H1 (cell line): ENCODE measurements at regions not wholly inside any gene's neighbourhood (a gene's known extent, or its start where the extent isn't known, plus 50 kb on each side); places are given as distances from the start of the nearest gene placed in this dataset.

Experiments used
- CTCF ChIA-PET: fragments of 300-600 bp; sonication (Branson Sonifier 250); formaldehyde crosslinking; loops from one replicate; lab custom pipeline; 2021; ENCODE audit not compliant: partially characterized antibody; lab: Charles Lee
- POLR2A ChIA-PET: fragments of 300-600 bp; sonication (Branson Sonifier 250); formaldehyde crosslinking; loops from one replicate; lab custom pipeline; 2021; ENCODE audit warnings: inconsistent platforms; ENCODE audit not compliant: partially characterized antibody; lab: Charles Lee
- DNase-seq, 2 experiments: peaks; one replicate each; pipeline versions ENCODE4 v3.0.0 to v3.0.0-alpha.2; 2010 to 2022; ENCODE audit warnings: low spot score in 2 of 2, low read depth in 1 of 2, mixed read lengths in 1 of 2
- FAIRE-seq: peaks from 2 replicates; lab custom pipeline; 2011; peaks lifted over from hg19 to GRCh38; lab: Jason Lieb, UNC
- H2AFZ ChIP-seq: 2 replicates; pipeline ENCODE4 v1.8.1; 2012; ENCODE audit warnings: low read length, inconsistent platforms
- H2AK5ac ChIP-seq: 2 replicates; pipeline ENCODE4 v1.6.1; 2013; ENCODE audit warnings: low read depth, low read length
- H2BK120ac ChIP-seq: replicated peaks from 2 replicates; pipeline ENCODE3; 2013; ENCODE audit warnings: low read depth, low read length, inconsistent platforms
- H2BK12ac ChIP-seq: 2 replicates; pipeline ENCODE4 v1.6.1; 2013; ENCODE audit warnings: low read depth, low read length
- H2BK15ac ChIP-seq: 2 replicates; pipeline ENCODE4 v1.6.1; 2013; ENCODE audit warnings: low read length
- H2BK20ac ChIP-seq: 2 replicates; pipeline ENCODE4 v1.6.1; 2013; ENCODE audit warnings: low read length
- H2BK5ac ChIP-seq: 2 replicates; pipeline ENCODE4 v1.6.1; 2013; ENCODE audit warnings: low read depth, low read length
- H3K14ac ChIP-seq: 2 replicates; pipeline ENCODE4 v1.6.1; 2013; ENCODE audit warnings: inconsistent platforms; ENCODE audit not compliant: insufficient read length
- H3K18ac ChIP-seq: 2 replicates; pipeline ENCODE4 v1.6.1; 2013; ENCODE audit warnings: low read length; ENCODE audit errors: extremely low read depth
- H3K23ac ChIP-seq: 2 replicates; pipeline ENCODE4 v1.6.1; 2013; ENCODE audit warnings: inconsistent platforms; ENCODE audit not compliant: insufficient read length
- H3K23me2 ChIP-seq: 2 replicates; pipeline ENCODE4 v1.6.1; 2013; ENCODE audit warnings: low read depth, low read length
- H3K27ac ChIP-seq: 2 replicates; pipeline ENCODE4 v1.6.1; 2011; ENCODE audit warnings: low read depth, low read length, inconsistent platforms
- H3K27me3 ChIP-seq, 4 experiments: replicated peaks in 1 of 4; 1 replicate in 1 of 4; 2 replicates in 3 of 4; pipeline versions ENCODE4 v1.6.1 to v1.8.1; 2011 to 2013; ENCODE audit warnings: low read length in 3 of 4, mild to moderate bottlenecking in 3 of 4, inconsistent platforms in 2 of 4, mixed read lengths in 2 of 4, moderate library complexity in 1 of 4; ENCODE audit not compliant: control insufficient read depth in 3 of 4, insufficient read depth in 3 of 4; ENCODE audit errors: extremely low read depth in 1 of 4
- H3K36me3 ChIP-seq, 4 experiments: 2 replicates each; pipeline versions ENCODE4 v1.6.1 to v1.8.1; 2011 to 2013; ENCODE audit warnings: mild to moderate bottlenecking in 4 of 4, low read length in 3 of 4, moderate library complexity in 2 of 4, control low read depth in 1 of 4, inconsistent platforms in 1 of 4; ENCODE audit not compliant: insufficient read depth in 4 of 4, control insufficient read depth in 2 of 4
- H3K4ac ChIP-seq: replicated peaks from 2 replicates; pipeline ENCODE3; 2013; ENCODE audit warnings: low read length, low read depth, mixed read lengths, inconsistent platforms; ENCODE audit not compliant: insufficient read length
- H3K4me1 ChIP-seq, 4 experiments: replicated peaks in 1 of 4; 1 replicate in 1 of 4; 2 replicates in 3 of 4; pipeline versions ENCODE4 v1.6.1 to v1.8.1; 2011 to 2013; ENCODE audit warnings: low read length in 3 of 4, inconsistent platforms in 2 of 4, mixed read lengths in 1 of 4; ENCODE audit not compliant: insufficient read depth in 4 of 4, control insufficient read depth in 3 of 4
- H3K4me2 ChIP-seq, 2 experiments: 2 replicates each; pipeline versions ENCODE4 v1.6.1 to v1.8.1; 2011 to 2013; ENCODE audit warnings: low read depth in 2 of 2, low read length in 2 of 2, control low read depth in 1 of 2, inconsistent platforms in 1 of 2, mild to moderate bottlenecking in 1 of 2; ENCODE audit not compliant: insufficient read depth in 1 of 2
- H3K4me3 ChIP-seq, 4 experiments: fragments of 200-600, 300-600 bp in 1 of 4; sonication (generic), shearing (Covaris generic), sonication (Bioruptor Twin) in 1 of 4; 2 replicates each; pipeline versions ENCODE4 v1.5.1 to v1.8.1; 2011 to 2016; ENCODE audit warnings: low read length in 4 of 4, low read depth in 3 of 4, control low read depth in 2 of 4, inconsistent platforms in 2 of 4, mild to moderate bottlenecking in 2 of 4, mixed read lengths in 1 of 4, moderate library complexity in 1 of 4; ENCODE audit not compliant: insufficient read depth in 2 of 4; ENCODE audit errors: extremely low read depth in 1 of 4
- H3K56ac ChIP-seq: replicated peaks from 2 replicates; pipeline ENCODE3; 2013; ENCODE audit warnings: low read depth, mild to moderate bottlenecking, mixed read lengths, low read length, inconsistent platforms; ENCODE audit not compliant: insufficient read length
- H3K79me1 ChIP-seq: 2 replicates; pipeline ENCODE4 v1.6.1; 2013; ENCODE audit warnings: low read depth, low read length, control low read depth
- H3K79me2 ChIP-seq, 2 experiments: 2 replicates each; pipeline versions ENCODE4 v1.6.1 to v1.8.1; 2012 to 2013; ENCODE audit warnings: low read length in 2 of 2, mild to moderate bottlenecking in 2 of 2, inconsistent platforms in 1 of 2; ENCODE audit not compliant: insufficient read depth in 2 of 2, control insufficient read depth in 1 of 2
- H3K9ac ChIP-seq, 4 experiments: replicated peaks in 1 of 4; 1 replicate in 1 of 4; 2 replicates in 3 of 4; pipeline versions ENCODE4 v1.6.1 to v1.8.1; 2011 to 2013; ENCODE audit warnings: low read depth in 3 of 4, low read length in 3 of 4, control low read depth in 2 of 4, mild to moderate bottlenecking in 2 of 4, moderate library complexity in 2 of 4, inconsistent platforms in 1 of 4; ENCODE audit errors: extremely low read depth in 1 of 4
- H3K9me3 ChIP-seq, 2 experiments: 2 replicates each; pipeline versions ENCODE4 v1.6.1 to v1.8.1; 2012 to 2013; ENCODE audit warnings: mild to moderate bottlenecking in 2 of 2, moderate library complexity in 2 of 2, control low read depth in 1 of 2, inconsistent platforms in 1 of 2, low read depth in 1 of 2, low read length in 1 of 2, mixed read lengths in 1 of 2; ENCODE audit not compliant: insufficient read depth in 2 of 2
- H4K20me1 ChIP-seq, 2 experiments: replicated peaks in 1 of 2; 2 replicates each; pipeline versions ENCODE3 to v1.8.1; 2011 to 2013; ENCODE audit warnings: inconsistent platforms in 2 of 2, low read length in 2 of 2, mild to moderate bottlenecking in 1 of 2; ENCODE audit not compliant: insufficient read depth in 2 of 2, control insufficient read depth in 1 of 2
- H4K5ac ChIP-seq: 2 replicates; pipeline ENCODE4 v1.6.1; 2013; ENCODE audit warnings: low read length, low read depth, mixed read lengths, inconsistent platforms; ENCODE audit not compliant: insufficient read length
- H4K8ac ChIP-seq: 2 replicates; pipeline ENCODE4 v1.8.0; 2013; ENCODE audit warnings: mild to moderate bottlenecking, moderate library complexity, low read length, inconsistent platforms; ENCODE audit not compliant: insufficient read depth; ENCODE audit errors: extremely low read depth
- H4K91ac ChIP-seq: replicated peaks from 2 replicates; pipeline ENCODE3; 2013; ENCODE audit warnings: low read length, mixed read lengths, inconsistent platforms; ENCODE audit not compliant: insufficient read length
- POLR2A ChIP-seq, 2 experiments: IDR thresholded peaks; 1 replicate in 1 of 2; 2 replicates in 1 of 2; pipeline ENCODE4 v1.6.1; 2011; ENCODE audit warnings: low read depth in 2 of 2, low read length in 2 of 2, mild to moderate bottlenecking in 2 of 2; ENCODE audit errors: control extremely low read depth in 1 of 2
- RNF2 ChIP-seq: fragments of 200-900, 300-1000 bp; sonication (generic); IDR thresholded peaks from 2 replicates; pipeline ENCODE4 v1.7.1; 2016; ENCODE audit warnings: borderline replicate concordance, low read depth, mild to moderate bottlenecking, antibody characterized with exemption, low read length; ENCODE audit not compliant: poor library complexity, severe bottlenecking; ENCODE audit errors: missing control alignments
- WGBS, 2 experiments: shearing (Covaris generic) in 1 of 2; methylation state at CpG; one replicate each; pipeline versions ENCODE4 v1.1.6 to v1.1.7; 2013 to 2015; ENCODE audit warnings: low lambda C conversion rate in 2 of 2, mixed read lengths in 2 of 2, inconsistent platforms in 1 of 2, low coverage in 1 of 2, missing lambda C conversion rate in 1 of 2; ENCODE audit not compliant: insufficient replicate concordance in 2 of 2, insufficient coverage in 1 of 2, insufficient read length in 1 of 2; ENCODE audit errors: extremely low coverage in 1 of 2, missing lambda C conversion rate in 1 of 2; 5-methylcytosine and 5-hydroxymethylcytosine counted together

GRCh38 chr13:78520425-78520824 is 82.9 kb downstream of the POU4F1 start:
- no peak overlapping the region for H2BK12ac ChIP-seq
- FAIRE-seq (no peak), DNase-seq (no peak)
- H3K79me2 ChIP-seq = no peaks in the 10 kb centered on the region
- H3K23ac ChIP-seq = no peak overlapping the region
- no peak overlapping the region for H2BK15ac ChIP-seq
- ChIA-PET POLR2A (no interaction called here), CTCF (interaction anchor here (0.6 kb wide), 1 partner anchor 101 kb away, joined by 4 read pairs; no protein-coding TSS in a partner anchor)
- no peaks in the 10 kb centered on the region for H3K27me3 ChIP-seq
- no peaks in the 10 kb centered on the region for H3K4me1 ChIP-seq
- H2AK5ac ChIP-seq = no peak overlapping the region
- no peak overlapping the region for H3K4me2 ChIP-seq
- no peak overlapping the region for H3K56ac ChIP-seq
- no peak overlapping the region for H3K14ac ChIP-seq
- no peak overlapping the region for H3K9ac ChIP-seq
- H3K79me1 ChIP-seq = no peaks in the 10 kb centered on the region
- H3K36me3 ChIP-seq = no peaks in the 10 kb centered on the region
- H3K4me3 ChIP-seq = no peak overlapping the region
- 97% methylated on average over 2 of the region's 2 CpGs; no CpG with 5 or more reads in 1 of the 2 experiments for WGBS, 2 experiments
- no peak overlapping the region for H2BK5ac ChIP-seq
- peaks cover 6 to 9% of the 10 kb centered on the region in 2 experiments for H3K9me3 ChIP-seq
- no peaks in the 10 kb centered on the region for H4K20me1 ChIP-seq
- no peak overlapping the region for H4K8ac ChIP-seq
- H3K27ac ChIP-seq = no peak overlapping the region
- H4K91ac ChIP-seq = no peak overlapping the region
- H2BK20ac ChIP-seq = no peak overlapping the region
- no peak overlapping the region for H2BK120ac ChIP-seq
- H4K5ac ChIP-seq = no peak overlapping the region
- H3K18ac ChIP-seq = no peak overlapping the region
- H3K4ac ChIP-seq = no peak overlapping the region
- H2AFZ ChIP-seq = no peak overlapping the region
- H3K23me2 ChIP-seq = no peaks in the 10 kb centered on the region
- no peak for TF ChIP-seq RNF2
- no peak for TF ChIP-seq POLR2A (IDR thresholded peaks at IDR 0.05; ENCODE audit: control extremely low read depth in 1 of 2, low read depth in 2 of 2, low read length in 2 of 2)
